ENCODE measurements at regions not wholly inside any gene's neighbourhood (a gene's known extent, or its start where the extent isn't known, plus 50 kb on each side); places are given as distances from the start of the nearest gene placed in this dataset.

DNA sequence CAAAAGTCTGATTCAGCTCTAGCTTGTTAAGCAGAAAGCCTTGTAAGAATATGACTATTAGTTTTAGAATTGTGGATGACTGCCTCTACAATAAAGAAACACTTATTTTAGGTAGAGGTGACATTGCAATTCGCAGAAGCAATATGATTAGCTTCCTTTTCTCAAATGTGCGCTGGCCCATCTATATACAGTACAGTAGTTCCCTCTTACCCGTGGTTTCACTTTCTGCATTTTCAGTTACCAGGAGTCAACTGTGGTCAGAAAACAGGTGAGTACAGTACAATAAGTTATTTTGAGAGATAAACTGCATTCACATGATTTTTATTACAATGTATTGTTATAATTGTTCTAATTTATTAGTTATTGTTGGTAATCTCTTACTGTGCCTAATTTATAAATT, 405.1 kb downstream of the GPD2 start:
- TF ChIP-seq TEAD4 (IDR thresholded peaks at IDR 0.05) (no peak), EP300 (IDR thresholded peaks at IDR 0.05; ENCODE audit: borderline replicate concordance) (no peak), RAD21 (IDR thresholded peaks at IDR 0.05; ENCODE audit: low read depth) (no peak), CEBPB (IDR thresholded peaks at IDR 0.05) (no peak), TAF1 (IDR thresholded peaks at IDR 0.05; ENCODE audit: low read depth) (no peak), CREB1 (IDR thresholded peaks at IDR 0.05; ENCODE audit: low read depth) (no peak)
- TF ChIP-seq, protein P1, sequence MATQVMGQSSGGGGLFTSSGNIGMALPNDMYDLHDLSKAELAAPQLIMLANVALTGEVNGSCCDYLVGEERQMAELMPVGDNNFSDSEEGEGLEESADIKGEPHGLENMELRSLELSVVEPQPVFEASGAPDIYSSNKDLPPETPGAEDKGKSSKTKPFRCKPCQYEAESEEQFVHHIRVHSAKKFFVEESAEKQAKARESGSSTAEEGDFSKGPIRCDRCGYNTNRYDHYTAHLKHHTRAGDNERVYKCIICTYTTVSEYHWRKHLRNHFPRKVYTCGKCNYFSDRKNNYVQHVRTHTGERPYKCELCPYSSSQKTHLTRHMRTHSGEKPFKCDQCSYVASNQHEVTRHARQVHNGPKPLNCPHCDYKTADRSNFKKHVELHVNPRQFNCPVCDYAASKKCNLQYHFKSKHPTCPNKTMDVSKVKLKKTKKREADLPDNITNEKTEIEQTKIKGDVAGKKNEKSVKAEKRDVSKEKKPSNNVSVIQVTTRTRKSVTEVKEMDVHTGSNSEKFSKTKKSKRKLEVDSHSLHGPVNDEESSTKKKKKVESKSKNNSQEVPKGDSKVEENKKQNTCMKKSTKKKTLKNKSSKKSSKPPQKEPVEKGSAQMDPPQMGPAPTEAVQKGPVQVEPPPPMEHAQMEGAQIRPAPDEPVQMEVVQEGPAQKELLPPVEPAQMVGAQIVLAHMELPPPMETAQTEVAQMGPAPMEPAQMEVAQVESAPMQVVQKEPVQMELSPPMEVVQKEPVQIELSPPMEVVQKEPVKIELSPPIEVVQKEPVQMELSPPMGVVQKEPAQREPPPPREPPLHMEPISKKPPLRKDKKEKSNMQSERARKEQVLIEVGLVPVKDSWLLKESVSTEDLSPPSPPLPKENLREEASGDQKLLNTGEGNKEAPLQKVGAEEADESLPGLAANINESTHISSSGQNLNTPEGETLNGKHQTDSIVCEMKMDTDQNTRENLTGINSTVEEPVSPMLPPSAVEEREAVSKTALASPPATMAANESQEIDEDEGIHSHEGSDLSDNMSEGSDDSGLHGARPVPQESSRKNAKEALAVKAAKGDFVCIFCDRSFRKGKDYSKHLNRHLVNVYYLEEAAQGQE (IDR thresholded peaks at IDR 0.05; ENCODE audit: low read depth), result no peak
